ENCODE measurements at regions not wholly inside any gene's neighbourhood (a gene's known extent, or its start where the extent isn't known, plus 50 kb on each side); places are given as distances from the start of the nearest gene placed in this dataset.

GRCh38 chr1:115233598-115233997 lies 104.5 kb downstream of the NGF start:
- no peak for DNase-seq

GRCh38 chr1:115230281-115230680 lies 107.8 kb downstream of the NGF start:
- DNase-seq = no peak

- DNase-seq = no peak
These were observed 109.0 kb downstream of the NGF start for GRCh38 chr1:115229016-115229415.

GRCh38 chr1:115228191-115228590 lies 109.9 kb downstream of the NGF start:
- no peak for DNase-seq

GRCh38 chr1:115227346-115228082 lies 110.5 kb downstream of the NGF start:
- peak; percentile 97 for DNase-seq

- no peak for DNase-seq
These were observed 111.9 kb downstream of the NGF start for GRCh38 chr1:115225993-115226685.

GRCh38 chr1:115224636-115225035 lies 113.4 kb downstream of the NGF start:
- DNase-seq = no peak

GRCh38 chr1:115222616-115223402 lies 115.2 kb downstream of the NGF start:
- peak; percentile 48 for DNase-seq

GRCh38 chr1:115220340-115221270 lies 117.4 kb downstream of the NGF start:
- peak; percentile 76 for DNase-seq

- peak; percentile 63 for DNase-seq
These were observed 118.1 kb downstream of the NGF start for GRCh38 chr1:115219927-115220326.

GRCh38 chr1:115218699-115219098 lies 119.3 kb downstream of the NGF start:
- no peak for DNase-seq

GRCh38 chr1:115218034-115218405 lies 120.0 kb downstream of the NGF start:
- DNase-seq = no peak

GRCh38 chr1:115217150-115218033 lies 120.7 kb downstream of the NGF start:
- DNase-seq = no peak

- no peak for DNase-seq
These were observed 122.1 kb downstream of the NGF start for GRCh38 chr1:115215703-115216521.

GRCh38 chr1:115215110-115215509 lies 122.9 kb downstream of the NGF start:
- DNase-seq = no peak

- no peak for DNase-seq
These were observed 124.0 kb downstream of the NGF start for GRCh38 chr1:115214098-115214497.

- no peak for DNase-seq
These were observed 123.8 kb upstream of the TSPAN2 start for GRCh38 chr1:115213130-115213529.

- DNase-seq = no peak
These were observed 121.9 kb upstream of the TSPAN2 start for GRCh38 chr1:115211071-115211745.

GRCh38 chr1:115210302-115210711 lies 121.0 kb upstream of the TSPAN2 start:
- DNase-seq = peak; percentile 84

- DNase-seq = no peak
These were observed 115.2 kb upstream of the TSPAN2 start for GRCh38 chr1:115204513-115204912.

Measured in fibroblast of upper back skin (primary cell).